ENCODE measurements at regions not wholly inside any gene's neighbourhood (a gene's known extent, or its start where the extent isn't known, plus 50 kb on each side); places are given as distances from the start of the nearest gene placed in this dataset.

DNA sequence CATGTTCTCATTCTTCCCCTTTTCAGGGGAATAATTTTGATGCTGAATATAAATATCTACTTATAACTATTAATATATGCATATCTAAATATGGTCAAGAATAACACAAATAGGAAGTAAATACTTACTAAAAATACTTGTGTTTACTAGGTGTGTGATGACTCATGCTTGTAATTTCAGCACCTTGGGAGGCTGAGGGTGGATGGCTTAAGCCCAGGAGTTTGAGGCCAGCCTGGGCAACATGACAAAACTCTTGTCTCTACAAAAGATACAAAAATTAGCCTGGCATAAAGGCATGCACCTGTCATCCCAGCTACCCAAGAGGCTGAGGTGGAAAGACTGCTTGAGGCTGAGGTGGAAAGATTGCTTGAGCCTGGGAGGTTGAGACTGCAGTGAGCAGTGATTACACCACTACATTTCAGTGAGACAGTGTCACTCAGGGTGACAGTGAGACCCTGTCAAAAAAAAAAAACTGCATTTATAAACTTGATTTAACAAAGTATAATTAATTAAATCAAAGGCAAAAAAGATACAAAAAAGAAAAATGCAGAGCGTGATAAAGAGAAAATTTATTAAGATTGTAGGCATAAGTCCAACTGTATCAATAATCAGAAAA, 703.1 kb upstream of the VRK2 start:
- H2AFZ ChIP-seq (ENCODE audit: low read length) = no peak overlapping the region
- no peak overlapping the region for H2BK120ac ChIP-seq (ENCODE audit: low read depth, low read length, poor library complexity, severe bottlenecking)
- no peaks in the 10 kb centered on the region for H3K4me1 ChIP-seq (ENCODE audit: insufficient read depth, low read length)
- H3K23me2 ChIP-seq (ENCODE audit: insufficient read length, low read depth, low read length, poor library complexity, severe bottlenecking) = no peaks in the 10 kb centered on the region
- H3K23ac ChIP-seq (ENCODE audit: insufficient read length, low read depth, low read length) = no peak overlapping the region
- H3K79me2 ChIP-seq (ENCODE audit: insufficient read depth, low read length) = no peaks in the 10 kb centered on the region
- no peaks in the 10 kb centered on the region for H3K27me3 Mint-ChIP-seq (ENCODE audit: low read depth)
- no peak overlapping the region for H2BK5ac ChIP-seq (ENCODE audit: insufficient read length, low read length)
- H2AK5ac ChIP-seq (ENCODE audit: insufficient read length, low read length) = no peak overlapping the region
- no peak overlapping the region for H4K8ac ChIP-seq (replicated peaks; ENCODE audit: insufficient read length, low read depth, low read length)
- TF ChIP-seq, protein P1, sequence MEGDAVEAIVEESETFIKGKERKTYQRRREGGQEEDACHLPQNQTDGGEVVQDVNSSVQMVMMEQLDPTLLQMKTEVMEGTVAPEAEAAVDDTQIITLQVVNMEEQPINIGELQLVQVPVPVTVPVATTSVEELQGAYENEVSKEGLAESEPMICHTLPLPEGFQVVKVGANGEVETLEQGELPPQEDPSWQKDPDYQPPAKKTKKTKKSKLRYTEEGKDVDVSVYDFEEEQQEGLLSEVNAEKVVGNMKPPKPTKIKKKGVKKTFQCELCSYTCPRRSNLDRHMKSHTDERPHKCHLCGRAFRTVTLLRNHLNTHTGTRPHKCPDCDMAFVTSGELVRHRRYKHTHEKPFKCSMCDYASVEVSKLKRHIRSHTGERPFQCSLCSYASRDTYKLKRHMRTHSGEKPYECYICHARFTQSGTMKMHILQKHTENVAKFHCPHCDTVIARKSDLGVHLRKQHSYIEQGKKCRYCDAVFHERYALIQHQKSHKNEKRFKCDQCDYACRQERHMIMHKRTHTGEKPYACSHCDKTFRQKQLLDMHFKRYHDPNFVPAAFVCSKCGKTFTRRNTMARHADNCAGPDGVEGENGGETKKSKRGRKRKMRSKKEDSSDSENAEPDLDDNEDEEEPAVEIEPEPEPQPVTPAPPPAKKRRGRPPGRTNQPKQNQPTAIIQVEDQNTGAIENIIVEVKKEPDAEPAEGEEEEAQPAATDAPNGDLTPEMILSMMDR (conservative IDR thresholded peaks at IDR 0.05) = no peak
- no peak overlapping the region for H2BK12ac ChIP-seq (ENCODE audit: insufficient read length, low read depth, low read length)
- H3K4me1 Mint-ChIP-seq = no peaks in the 10 kb centered on the region
- no peaks in the 10 kb centered on the region for H3K9me3 ChIP-seq (ENCODE audit: control insufficient read depth, low read depth, low read length)
- no peak overlapping the region for H3K4ac ChIP-seq (ENCODE audit: low read depth, low read length)
- no peak overlapping the region for H4K5ac ChIP-seq (ENCODE audit: insufficient read length, low read depth, low read length)
- H3K79me1 ChIP-seq (ENCODE audit: insufficient read depth, low read depth, low read length, poor library complexity, severe bottlenecking) = no peaks in the 10 kb centered on the region
- H4K91ac ChIP-seq (ENCODE audit: insufficient read length, low read depth, low read length) = no peak overlapping the region
- H3K14ac ChIP-seq (ENCODE audit: insufficient read depth, low read length) = no peak overlapping the region
- peaks cover 4 to 17% of the 10 kb centered on the region in 2 experiments; a peak in 3 of 5 replicates for H3K9me3 Mint-ChIP-seq
- no peaks in the 10 kb centered on the region for H3K36me3 Mint-ChIP-seq (ENCODE audit: insufficient read depth in 1 of 3, low read depth in 3 of 3)
- no peaks in the 10 kb centered on the region for H4K20me1 ChIP-seq (ENCODE audit: control insufficient read depth, insufficient read depth, insufficient read length)
- H3K56ac ChIP-seq (ENCODE audit: insufficient read length, low read depth, low read length) = no peak overlapping the region
- H3K18ac ChIP-seq (ENCODE audit: insufficient read length, low read depth, low read length) = no peak overlapping the region
- H2BK15ac ChIP-seq (ENCODE audit: low read depth, low read length) = no peak overlapping the region
- no peaks in the 10 kb centered on the region for H3K27me3 ChIP-seq (ENCODE audit: insufficient read depth, low read length)
- H3K27ac Mint-ChIP-seq = no peak overlapping the region
- no peak for DNase-seq
- no peak overlapping the region for H3K4me2 ChIP-seq (ENCODE audit: insufficient read depth, insufficient read length, low read length)
- no peak overlapping the region for H3K4me3 Mint-ChIP-seq
- no peak overlapping the region for H3K9ac ChIP-seq (ENCODE audit: extremely low read depth, insufficient read length, low read length)
- no peak overlapping the region for H3T11ph ChIP-seq (ENCODE audit: low read length)
- H2BK20ac ChIP-seq (ENCODE audit: low read depth, low read length, poor library complexity, severe bottlenecking) = no peak overlapping the region
- H3K27ac ChIP-seq (ENCODE audit: insufficient read length, low read depth, low read length) = no peak overlapping the region
- no CpG with 5 or more reads among the region's 1 CpG for WGBS (ENCODE audit: extremely low coverage, insufficient read length, low lambda C conversion rate)

Data from H9 (cell line).